Stimulated activated CD4-positive, alpha-beta T cell treated with anti-CD3 and anti-CD28 coated beads, TNF-alpha, amount 100 ng/mL, for 4 hours (primary cell): ENCODE measurements at regions not wholly inside any gene's neighbourhood (a gene's known extent, or its start where the extent isn't known, plus 50 kb on each side); places are given as distances from the start of the nearest gene placed in this dataset.
A peak's percentile ranks its signal among the peaks of the same experiment; 100 is the strongest.
"Not testable (repeated sequence)": the region's sequence is repeated elsewhere in the genome, so short reads cannot be mapped to it uniquely, and the experiment has no call there.

ENCODE experiments used
- DNase-seq, 3 experiments: peaks; one replicate each; pipeline ENCODE4 v3.0.0-alpha.2; 2020; ENCODE audit warnings: low read depth in 3 of 3

GRCh38 chr9:73863924-73864323 is 633.2 kb upstream of the RORB start:
- DNase-seq = no peak

GRCh38 chr9:73866451-73866850 is 630.7 kb upstream of the RORB start:
- DNase-seq = no peak

GRCh38 chr9:73869264-73869663 is 627.9 kb upstream of the RORB start:
- DNase-seq = peak in 1 of 3 experiments; percentile 5

GRCh38 chr9:73871636-73872035 is 625.5 kb upstream of the RORB start:
- no peak for DNase-seq

GRCh38 chr9:73872701-73873100 is 624.4 kb upstream of the RORB start:
- DNase-seq = no peak

GRCh38 chr9:73880101-73880500 is 617.0 kb upstream of the RORB start:
- DNase-seq = no peak

GRCh38 chr9:73889023-73889422 is 608.1 kb upstream of the RORB start:
- no peak for DNase-seq

- DNase-seq = no peak
Measured at GRCh38 chr9:73890685-73891277, 606.4 kb upstream of the RORB start.

- DNase-seq = no peak
Measured at GRCh38 chr9:73892335-73892734, 604.8 kb upstream of the RORB start.

- no peak for DNase-seq
Measured at GRCh38 chr9:73893230-73893629, 603.9 kb upstream of the RORB start.

- no peak for DNase-seq
Measured at GRCh38 chr9:73896061-73896460, 601.1 kb upstream of the RORB start.

GRCh38 chr9:73906671-73907070 is 590.5 kb upstream of the RORB start:
- DNase-seq = no peak

GRCh38 chr9:73911804-73912203 is 585.3 kb upstream of the RORB start:
- DNase-seq = no peak

GRCh38 chr9:73916016-73916673 is 581.0 kb upstream of the RORB start:
- no peak for DNase-seq

- no peak for DNase-seq
Measured at GRCh38 chr9:73919712-73920111, 577.4 kb upstream of the RORB start.

GRCh38 chr9:73923796-73924195 is 573.3 kb upstream of the RORB start:
- no peak for DNase-seq

- DNase-seq = no peak
Measured at GRCh38 chr9:73951147-73951546, 546.0 kb upstream of the RORB start.

- no peak for DNase-seq
Measured at GRCh38 chr9:73962792-73963191, 534.3 kb upstream of the RORB start.

- no peak for DNase-seq
Measured at GRCh38 chr9:73969936-73970335, 527.2 kb upstream of the RORB start.

GRCh38 chr9:73976424-73976823 is 520.7 kb upstream of the RORB start:
- not testable (repeated sequence) for DNase-seq

- no peak for DNase-seq
Measured at GRCh38 chr9:73979894-73980264, 517.3 kb upstream of the RORB start.

- DNase-seq = no peak
Measured at GRCh38 chr9:73980754-73981153, 516.4 kb upstream of the RORB start.

- no peak for DNase-seq
Measured at GRCh38 chr9:73981405-73981804, 515.7 kb upstream of the RORB start.

- DNase-seq = no peak
Measured at GRCh38 chr9:73995836-73996235, 501.3 kb upstream of the RORB start.
